ENCODE measurements at regions not wholly inside any gene's neighbourhood (a gene's known extent, or its start where the extent isn't known, plus 50 kb on each side); places are given as distances from the start of the nearest gene placed in this dataset.

DNA sequence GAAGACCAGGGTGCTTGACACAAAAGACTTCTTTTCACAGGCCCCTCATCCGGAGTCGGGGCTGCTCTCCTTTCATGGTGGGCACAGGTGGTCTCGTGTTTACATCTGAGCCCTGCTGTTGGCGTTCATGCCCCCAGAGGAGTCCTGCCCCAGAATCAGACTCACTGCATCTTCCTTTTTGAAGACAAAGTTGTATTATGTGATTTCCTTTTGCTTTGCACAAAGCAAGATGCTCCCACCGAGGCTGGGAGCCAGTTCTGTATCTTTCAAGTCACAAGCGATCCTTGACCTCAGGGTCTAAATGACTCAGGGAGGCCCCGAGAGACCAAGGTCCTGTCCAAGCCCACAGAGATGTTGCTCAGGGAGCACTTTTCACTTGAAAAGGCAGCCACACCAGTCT lies 330.5 kb downstream of the THBS2 start:
- H3K4me1 ChIP-seq (ENCODE audit: control insufficient read depth, insufficient read depth, low read length): peaks cover 8% of the 10 kb centered on the region
- WGBS (ENCODE audit: insufficient coverage): 91% methylated on average over 7 of the region's 7 CpGs
- intact Hi-C loops (cut with micrococcal nuclease): no loop called here
- no peak overlapping the region for H3K27ac Mint-ChIP-seq
- H3K4me1 Mint-ChIP-seq: peaks cover 21 to 29% of the 10 kb centered on the region in 2 donors
- H3K27me3 ChIP-seq (ENCODE audit: control insufficient read depth, insufficient read depth, low read length): no peaks in the 10 kb centered on the region
- no peaks in the 10 kb centered on the region for H3K36me3 Mint-ChIP-seq
- no peaks in the 10 kb centered on the region for H3K36me3 ChIP-seq (ENCODE audit: control insufficient read depth, insufficient read depth, low read length)
- no peak overlapping the region for H3K4me3 ChIP-seq (ENCODE audit: low read length)
- H3K27ac ChIP-seq (ENCODE audit: low read length): no peak overlapping the region
- H3K4me3 Mint-ChIP-seq: no peak overlapping the region
- no peaks in the 10 kb centered on the region for H3K9me3 ChIP-seq (ENCODE audit: control insufficient read depth, insufficient read depth, low read length)
- DNase-seq: no peak
- no peak for ATAC-seq
- TF ChIP-seq CTCF (IDR thresholded peaks at IDR 0.05): no peak
- no peaks in the 10 kb centered on the region for H3K9me3 Mint-ChIP-seq
- H3K27me3 Mint-ChIP-seq (ENCODE audit: low read depth in 2 of 2): no peaks in the 10 kb centered on the region

- Histone ChIP-seq H3K9me3 (ENCODE audit: control insufficient read depth, insufficient read depth, low read length) (no peaks in the 10 kb centered on the region), H3K36me3 (ENCODE audit: control insufficient read depth, insufficient read depth, low read length) (no peaks in the 10 kb centered on the region), H3K4me3 (ENCODE audit: low read length) (no peak overlapping the region), H3K4me1 (ENCODE audit: control insufficient read depth, insufficient read depth, low read length) (peaks cover 8% of the 10 kb centered on the region), H3K27ac (ENCODE audit: low read length) (no peak overlapping the region), H3K27me3 (ENCODE audit: control insufficient read depth, insufficient read depth, low read length) (no peaks in the 10 kb centered on the region)
- Mint-ChIP-seq H3K27me3 (ENCODE audit: low read depth in 2 of 2) (no peaks in the 10 kb centered on the region), H3K36me3 (no peaks in the 10 kb centered on the region), H3K4me1 (peaks cover 21 to 33% of the 10 kb centered on the region in 2 donors), H3K4me3 (no peak overlapping the region), H3K27ac (no peak overlapping the region), H3K9me3 (no peaks in the 10 kb centered on the region)
- WGBS (ENCODE audit: insufficient coverage): 96% methylated on average over 7 of the region's 7 CpGs
- no peak for DNase-seq
- intact Hi-C loops (cut with micrococcal nuclease): no loop called here
- no peak for TF ChIP-seq CTCF (IDR thresholded peaks at IDR 0.05)
- no peak for ATAC-seq
Observed at GRCh38 chr6:168922436-168922835, 331.2 kb downstream of the THBS2 start.

GRCh38 chr6:168920289-168920688 lies 333.4 kb downstream of the THBS2 start:
- H3K27me3 ChIP-seq (ENCODE audit: control insufficient read depth, insufficient read depth, low read length): no peaks in the 10 kb centered on the region
- WGBS (ENCODE audit: insufficient coverage): 88% methylated on average over 8 of the region's 8 CpGs
- H3K27ac ChIP-seq (ENCODE audit: low read length): no peak overlapping the region
- peaks cover 8% of the 10 kb centered on the region for H3K4me1 ChIP-seq (ENCODE audit: control insufficient read depth, insufficient read depth, low read length)
- Mint-ChIP-seq H3K27ac (peak overlapping the region; percentile 73 to 74), H3K9me3 (no peaks in the 10 kb centered on the region), H3K4me1 (peaks cover 21 to 33% of the 10 kb centered on the region in 2 donors), H3K36me3 (no peaks in the 10 kb centered on the region), H3K27me3 (ENCODE audit: low read depth in 2 of 2) (no peaks in the 10 kb centered on the region), H3K4me3 (peak overlapping the region; percentile 69)
- no peak for ATAC-seq
- H3K4me3 ChIP-seq (ENCODE audit: low read length): no peak overlapping the region
- DNase-seq: no peak
- TF ChIP-seq CTCF (IDR thresholded peaks at IDR 0.05): no peak
- H3K36me3 ChIP-seq (ENCODE audit: control insufficient read depth, insufficient read depth, low read length): no peaks in the 10 kb centered on the region
- intact Hi-C loops (cut with micrococcal nuclease): no loop called here
- H3K9me3 ChIP-seq (ENCODE audit: control insufficient read depth, insufficient read depth, low read length): no peaks in the 10 kb centered on the region

DNA sequence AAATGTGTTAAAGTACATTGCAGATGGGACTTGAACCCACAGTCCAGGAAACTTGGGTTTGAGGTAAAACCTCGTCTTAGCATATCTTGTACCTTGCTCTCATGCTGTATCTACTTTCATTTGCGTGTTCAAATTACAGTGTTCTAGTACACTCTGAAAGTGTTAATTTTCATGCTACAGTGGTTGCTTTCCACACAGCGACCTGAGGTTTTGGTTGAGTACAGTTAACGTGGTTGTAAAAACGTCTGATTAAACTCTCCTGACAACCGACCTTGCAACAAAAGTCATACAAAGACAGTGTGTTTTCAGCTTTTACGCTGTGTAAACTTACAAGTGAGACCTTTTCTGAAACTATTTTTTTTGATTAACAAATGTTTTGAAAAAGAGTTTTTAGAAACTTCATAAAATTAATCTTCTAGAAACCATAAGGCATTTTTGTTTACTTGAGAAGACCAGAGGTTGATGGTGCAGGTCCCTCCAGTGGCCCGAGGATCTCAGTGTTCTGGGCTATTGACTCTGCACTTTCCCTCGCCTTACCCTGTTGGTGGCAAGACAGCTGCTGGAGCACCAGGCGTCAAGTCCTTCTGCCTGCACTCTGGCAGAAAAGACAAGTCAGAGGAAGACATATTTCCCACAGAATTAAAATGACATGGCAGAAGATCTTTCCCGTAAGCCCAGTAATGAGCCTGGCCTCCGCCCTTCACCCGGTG lies 334.0 kb downstream of the THBS2 start:
- peak; percentile 33 to 87 (median 82) for ATAC-seq
- no peak for TF ChIP-seq CTCF (IDR thresholded peaks at IDR 0.05)
- Histone ChIP-seq H3K27me3 (ENCODE audit: control insufficient read depth, insufficient read depth, low read length) (no peaks in the 10 kb centered on the region), H3K9me3 (ENCODE audit: control insufficient read depth, insufficient read depth, low read length) (no peaks in the 10 kb centered on the region), H3K4me1 (ENCODE audit: control insufficient read depth, insufficient read depth, low read length) (peaks cover 8% of the 10 kb centered on the region), H3K36me3 (ENCODE audit: control insufficient read depth, insufficient read depth, low read length) (no peaks in the 10 kb centered on the region), H3K27ac (ENCODE audit: low read length) (peak overlapping the region; percentile 43), H3K4me3 (ENCODE audit: low read length) (no peak overlapping the region)
- H3K9me3 Mint-ChIP-seq: no peaks in the 10 kb centered on the region
- intact Hi-C loops (cut with micrococcal nuclease): no loop called here
- WGBS (ENCODE audit: insufficient coverage): 58% methylated on average over 12 of the region's 13 CpGs
- no peak for DNase-seq
- no peaks in the 10 kb centered on the region for H3K27me3 Mint-ChIP-seq (ENCODE audit: low read depth in 2 of 2)
- peak overlapping the region; percentile 69 for H3K4me3 Mint-ChIP-seq
- H3K27ac Mint-ChIP-seq: peak overlapping the region; percentile 73 to 74
- H3K4me1 Mint-ChIP-seq: peaks cover 21 to 33% of the 10 kb centered on the region in 2 donors
- H3K36me3 Mint-ChIP-seq: no peaks in the 10 kb centered on the region

Measured in natural killer cell (primary cell).